ENCODE measurements at regions not wholly inside any gene's neighbourhood (a gene's known extent, or its start where the extent isn't known, plus 50 kb on each side); places are given as distances from the start of the nearest gene placed in this dataset.
"Not testable (repeated sequence)": the region's sequence is repeated elsewhere in the genome, so short reads cannot be mapped to it uniquely, and the experiment has no call there.

DNA sequence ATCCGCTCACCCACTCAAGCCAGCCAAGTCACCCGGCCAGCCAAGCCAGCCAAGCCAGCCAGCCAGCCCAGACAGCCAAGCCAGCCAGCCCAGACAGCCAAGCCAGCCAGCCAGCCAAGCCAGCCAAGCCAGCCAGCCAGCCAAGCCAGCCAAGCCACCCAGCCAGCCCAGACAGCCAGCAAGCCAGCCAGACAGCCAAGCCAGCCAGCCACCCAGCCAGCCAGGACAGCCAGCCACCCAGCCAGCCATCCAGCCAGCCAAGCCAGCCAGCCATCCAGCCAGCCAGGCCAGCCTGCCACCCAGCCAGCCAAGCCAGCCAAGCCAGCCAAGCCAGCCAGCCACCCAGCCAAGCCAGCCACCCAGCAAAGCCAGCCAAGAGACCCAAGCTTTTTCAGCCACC, 316.8 kb upstream of the PLGLB2 start:
- not testable (repeated sequence) for DNase-seq (ENCODE audit: low spot score)

DNA sequence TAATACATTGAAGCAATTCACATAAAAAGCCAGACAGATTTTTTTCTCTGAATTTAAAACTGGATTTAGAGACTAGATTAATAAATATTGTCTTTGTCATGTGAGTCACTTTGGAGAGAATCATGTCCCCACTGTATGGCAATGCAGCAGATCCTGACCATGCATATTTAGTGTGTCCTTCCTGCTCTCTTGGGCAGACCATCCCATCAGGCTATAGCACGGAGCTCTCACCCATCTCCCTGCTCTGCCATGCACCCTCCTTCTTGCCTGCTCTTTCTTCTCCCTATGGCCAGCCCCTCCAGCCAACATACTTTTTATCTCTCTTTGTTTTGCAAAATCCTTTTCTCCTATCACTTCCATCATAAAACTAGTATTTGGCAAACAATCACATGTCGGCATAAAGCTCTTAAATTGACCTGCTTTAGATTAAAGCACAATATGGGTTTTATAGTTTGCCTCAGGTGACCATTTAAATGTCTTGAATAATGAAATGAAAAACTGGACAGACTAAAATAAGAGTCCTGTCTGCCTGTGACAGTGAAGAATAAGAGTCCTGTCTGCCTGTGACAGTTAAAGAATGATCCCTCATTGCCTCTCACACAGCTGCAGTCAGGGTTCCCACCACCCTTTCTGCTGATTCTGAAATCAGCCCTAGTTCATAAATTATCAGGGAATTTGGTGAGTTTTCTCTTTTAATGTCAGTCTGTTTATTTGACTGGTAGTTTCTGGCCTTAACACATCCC, 315.0 kb upstream of the PLGLB2 start:
- DNase-seq (ENCODE audit: low spot score) = not testable (repeated sequence)

DNA sequence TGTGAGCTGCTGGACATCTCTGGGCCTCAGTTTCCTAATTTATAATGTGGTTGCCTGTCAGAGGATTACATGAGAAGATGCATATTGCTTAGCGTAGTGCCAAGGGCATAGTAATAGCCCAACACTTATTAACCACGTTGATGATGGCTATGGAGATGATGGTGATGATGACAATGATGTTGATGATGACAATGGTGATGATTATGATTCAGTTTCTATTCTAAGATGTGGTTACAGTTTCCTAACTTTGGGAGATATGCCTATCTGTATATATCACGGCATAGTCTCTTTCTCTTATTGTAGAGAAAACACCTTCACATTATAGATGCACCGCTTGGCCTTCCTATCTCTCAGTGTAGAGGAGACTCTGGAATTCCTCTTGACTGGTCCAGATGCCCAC, 311.9 kb upstream of the PLGLB2 start:
- not testable (repeated sequence) for DNase-seq (ENCODE audit: low spot score)

GRCh38 chr2:87437701-87438260, 310.1 kb upstream of the PLGLB2 start:
- DNase-seq (ENCODE audit: low spot score) = not testable (repeated sequence)

GRCh38 chr2:87438780-87439454, 309.0 kb upstream of the PLGLB2 start:
- not testable (repeated sequence) for DNase-seq (ENCODE audit: low spot score)

GRCh38 chr2:87439617-87440204, 308.2 kb upstream of the PLGLB2 start:
- not testable (repeated sequence) for DNase-seq (ENCODE audit: low spot score)

DNA sequence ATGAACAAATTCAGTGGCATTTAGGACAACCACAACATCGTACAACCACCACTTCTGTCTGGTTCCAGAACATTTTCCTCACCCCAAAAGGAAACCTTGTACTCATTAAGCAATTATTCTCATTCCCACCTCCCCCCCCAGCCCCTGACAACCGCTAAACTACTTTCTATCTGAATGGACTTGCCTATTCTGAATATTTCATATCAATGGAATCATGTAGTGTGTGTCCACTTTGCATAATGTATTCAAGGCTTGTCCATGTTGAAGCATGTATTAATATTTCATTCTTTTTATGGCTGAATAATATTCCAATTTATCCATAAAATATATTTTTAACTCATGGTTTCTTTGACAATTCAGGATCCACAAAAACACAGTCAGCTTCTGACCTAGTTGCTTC, 307.2 kb upstream of the PLGLB2 start:
- not testable (repeated sequence) for DNase-seq (ENCODE audit: low spot score)

GRCh38 chr2:87441375-87441774, 306.5 kb upstream of the PLGLB2 start:
- DNase-seq (ENCODE audit: low spot score) = not testable (repeated sequence)

DNA sequence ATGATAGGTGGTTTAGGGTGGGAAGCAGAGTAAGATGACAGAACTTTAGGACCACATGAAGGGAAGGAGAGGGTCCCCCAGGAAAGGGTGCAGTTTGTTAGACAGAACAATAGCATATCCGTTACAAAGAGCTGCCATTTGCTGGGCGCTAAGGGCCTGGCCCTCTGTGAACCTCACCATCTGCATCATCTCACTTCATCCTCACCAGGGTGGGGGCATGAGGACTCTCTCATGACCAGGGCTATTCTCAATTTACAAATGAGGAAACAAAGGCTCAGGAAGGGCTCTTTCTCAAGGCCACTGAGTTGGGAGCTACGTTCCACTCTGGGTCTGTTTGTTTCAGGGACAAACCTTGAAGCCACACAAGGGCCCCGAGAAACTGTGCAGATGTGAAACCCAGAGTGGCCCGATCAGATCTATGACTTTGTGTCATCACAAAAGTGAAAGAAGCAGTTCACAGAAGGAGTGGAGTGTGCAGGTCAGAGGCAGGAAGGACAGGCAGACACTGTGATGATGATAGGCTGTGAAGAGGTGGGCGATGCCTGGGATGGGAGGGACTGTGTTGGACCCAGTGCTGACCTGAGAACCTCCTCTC, 304.8 kb upstream of the PLGLB2 start:
- not testable (repeated sequence) for DNase-seq (ENCODE audit: low spot score)

GRCh38 chr2:87444951-87445350, 302.9 kb upstream of the PLGLB2 start:
- DNase-seq (ENCODE audit: low spot score) = not testable (repeated sequence)

DNA sequence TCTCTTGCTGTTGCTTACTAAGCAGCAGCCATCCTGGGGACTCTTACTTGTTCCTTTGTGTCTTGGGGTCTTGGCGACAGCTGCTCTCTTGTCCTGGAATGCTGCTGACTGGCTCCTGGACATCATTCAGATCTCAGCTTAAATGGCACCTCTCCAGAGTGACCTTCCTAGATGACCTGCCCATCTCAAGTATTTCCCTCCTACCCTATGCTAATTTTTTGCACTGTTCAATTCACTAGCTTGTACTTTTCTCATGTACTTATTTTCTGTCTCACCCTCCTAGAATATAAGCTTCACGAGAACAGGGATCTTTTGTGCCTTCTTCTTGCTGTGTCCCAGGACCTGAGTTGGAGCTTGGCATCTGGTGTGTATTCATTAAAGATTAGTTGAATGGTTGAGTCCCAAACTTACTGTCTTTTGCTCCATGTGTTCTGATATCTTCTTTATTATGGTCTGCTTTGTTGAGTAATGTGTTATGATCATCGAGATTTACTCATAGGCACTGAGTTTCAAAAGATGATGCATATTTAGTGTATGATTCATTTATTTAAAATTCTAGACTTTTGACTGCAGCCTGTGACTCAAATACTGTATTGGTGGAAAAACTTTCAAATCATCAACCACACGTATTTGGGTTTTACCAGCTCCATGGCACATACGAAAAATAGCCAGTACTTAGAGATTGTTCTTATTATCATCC, 302.1 kb upstream of the PLGLB2 start:
- not testable (repeated sequence) for DNase-seq (ENCODE audit: low spot score)

GRCh38 chr2:87446313-87446696, 301.6 kb upstream of the PLGLB2 start:
- not testable (repeated sequence) for DNase-seq (ENCODE audit: low spot score)

GRCh38 chr2:87449462-87449980, 298.4 kb upstream of the PLGLB2 start:
- peak; percentile 60 for DNase-seq (ENCODE audit: low spot score)

GRCh38 chr2:87452193-87452592, 295.7 kb upstream of the PLGLB2 start:
- DNase-seq (ENCODE audit: low spot score) = not testable (repeated sequence)

DNA sequence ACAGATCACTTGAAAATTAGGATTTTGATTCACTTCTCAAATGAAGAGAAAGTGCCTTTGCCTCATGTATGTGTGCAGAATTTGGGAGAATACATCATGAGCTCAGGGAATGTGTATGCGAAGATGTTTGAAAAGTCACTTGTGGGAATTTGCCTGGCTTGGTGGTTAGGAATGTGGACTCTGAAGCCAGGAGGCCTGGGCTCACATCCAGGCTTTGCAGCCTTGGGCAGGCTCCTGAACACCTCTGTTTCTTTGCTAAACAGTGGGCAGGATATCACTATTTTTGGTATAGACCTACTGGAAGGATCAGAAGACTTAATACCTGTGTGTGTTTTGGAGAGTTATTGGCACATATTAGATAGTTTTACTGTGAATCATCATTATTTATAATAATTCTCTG, 295.0 kb upstream of the PLGLB2 start:
- not testable (repeated sequence) for DNase-seq (ENCODE audit: low spot score)

DNA sequence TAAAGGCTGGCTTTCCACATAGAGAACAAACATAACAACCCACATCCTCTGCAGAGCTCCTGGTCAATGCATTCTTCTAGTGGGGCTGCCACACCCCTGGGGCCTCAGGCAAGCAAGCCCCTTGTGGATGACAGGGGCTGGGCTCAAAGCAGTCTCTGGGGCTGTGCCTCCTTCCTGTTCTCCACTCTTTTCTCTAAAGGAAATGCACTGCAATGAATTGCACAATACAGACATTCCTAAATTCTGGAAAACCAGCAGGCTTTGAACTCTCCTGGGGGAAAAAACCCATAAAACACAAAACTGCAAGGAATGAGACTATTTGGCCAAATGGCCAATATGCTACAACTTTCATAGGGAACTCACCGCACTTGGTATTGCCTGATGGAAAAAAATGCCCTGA, 293.9 kb upstream of the PLGLB2 start:
- DNase-seq (ENCODE audit: low spot score) = not testable (repeated sequence)

- peak; percentile 56 for DNase-seq (ENCODE audit: low spot score)
Measured at GRCh38 chr2:87454421-87454820, 293.5 kb upstream of the PLGLB2 start.

DNA sequence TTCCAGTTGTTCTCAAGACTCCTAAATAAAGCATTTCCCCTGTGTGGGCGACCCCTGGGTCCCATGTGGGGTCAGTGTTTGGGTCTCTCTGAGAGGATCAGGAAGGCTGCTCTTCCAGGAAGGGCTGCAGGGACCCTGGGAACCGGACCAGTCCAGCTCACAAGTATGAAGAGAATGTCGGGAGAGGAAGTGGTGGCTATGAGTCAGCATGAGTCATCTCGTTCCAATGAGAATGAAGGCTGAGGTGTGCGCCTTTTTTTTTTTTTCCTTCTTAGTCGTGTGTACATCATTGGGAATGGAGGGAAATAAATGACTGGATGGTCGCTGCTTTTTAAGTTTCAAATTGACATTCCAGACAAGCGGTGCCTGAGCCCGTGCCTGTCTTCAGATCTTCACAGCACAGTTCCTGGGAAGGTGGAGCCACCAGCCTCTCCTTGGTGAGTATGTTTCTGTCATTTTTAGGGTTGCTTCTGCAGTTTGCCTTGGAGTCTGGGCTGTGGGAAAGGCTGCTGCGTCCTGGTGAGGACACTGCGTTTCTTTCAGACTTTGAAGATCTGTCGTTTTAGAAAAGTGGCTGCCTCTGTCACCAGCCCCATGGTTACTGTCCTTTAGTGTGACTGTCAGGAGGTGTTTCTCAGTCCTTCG, 292.6 kb upstream of the PLGLB2 start:
- DNase-seq (ENCODE audit: low spot score) = not testable (repeated sequence)

DNA sequence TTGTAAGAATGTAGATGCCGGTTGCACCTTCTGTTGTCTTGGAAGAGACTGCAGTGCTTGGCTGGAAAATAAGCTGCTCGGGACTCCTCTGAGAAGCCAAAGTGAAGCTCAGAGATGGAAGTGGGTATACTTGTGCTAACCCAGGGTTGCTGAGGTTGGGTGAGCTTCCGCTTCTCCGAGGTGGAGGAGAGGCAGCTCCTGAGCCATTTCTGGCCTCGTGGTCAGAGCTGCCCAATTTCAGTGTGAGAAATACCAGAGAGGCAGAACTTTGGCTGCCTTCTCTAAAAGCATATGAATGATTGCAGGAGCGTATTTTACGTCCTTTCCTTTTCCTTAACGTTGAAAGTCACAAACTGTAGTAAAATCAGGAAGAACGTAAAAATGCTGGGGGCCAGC, 292.0 kb upstream of the PLGLB2 start:
- DNase-seq (ENCODE audit: low spot score) = not testable (repeated sequence)

- DNase-seq (ENCODE audit: low spot score) = peak; percentile 36
Measured at GRCh38 chr2:87456477-87457128, 291.3 kb upstream of the PLGLB2 start.
